BLaER1 treated with 17β-estradiol and CSF1 and Interleukin-3, amounts not matched to agents 10 nM and 100 nM (cell line): ENCODE measurements at regions not wholly inside any gene's neighbourhood (a gene's known extent, or its start where the extent isn't known, plus 50 kb on each side); places are given as distances from the start of the nearest gene placed in this dataset.

ENCODE experiments used
- H3K27ac ChIP-seq, 11 experiments: shearing (Covaris generic); formaldehyde crosslinking; 2 replicates each; pipeline ENCODE4 v1.8.1; 2022
- H3K27me3 ChIP-seq, 11 experiments: shearing (Covaris generic); formaldehyde crosslinking; 2 replicates each; pipeline ENCODE4 v1.8.1; 2022
- H3K36me3 ChIP-seq, 11 experiments: shearing (Covaris generic); formaldehyde crosslinking; 2 replicates each; pipeline ENCODE4 v1.8.1; 2022
- H3K4me1 ChIP-seq, 10 experiments: shearing (Covaris generic); formaldehyde crosslinking; 2 replicates each; pipeline ENCODE4 v1.8.1; 2022
- H3K4me2 ChIP-seq, 11 experiments: shearing (Covaris generic); formaldehyde crosslinking; 2 replicates each; pipeline ENCODE4 v1.8.1; 2022
- H3K4me3 ChIP-seq, 10 experiments: shearing (Covaris generic); formaldehyde crosslinking; 2 replicates each; pipeline ENCODE4 v1.8.1; 2022
- H3K9ac ChIP-seq, 11 experiments: shearing (Covaris generic); formaldehyde crosslinking; 2 replicates each; pipeline ENCODE4 v1.8.1; 2022
- H3K9me3 ChIP-seq, 11 experiments: shearing (Covaris generic); formaldehyde crosslinking; replicated peaks in 1 of 11; 2 replicates each; pipeline ENCODE4 v1.8.1; 2022
- H4K20me1 ChIP-seq, 11 experiments: shearing (Covaris generic); formaldehyde crosslinking; 2 replicates each; pipeline ENCODE4 v1.8.1; 2022
- Cebpa-rat ChIP-seq, 11 experiments: shearing (Covaris generic); IDR thresholded peaks; 2 replicates each; pipeline ENCODE4 v1.8.1; 2022

GRCh38 chr18:77422974-77423867 is 173.6 kb downstream of the GALR1 start:
- no peaks in the 10 kb centered on the region for H3K4me1 ChIP-seq
- H3K9ac ChIP-seq = no peak overlapping the region
- H3K9me3 ChIP-seq = no peaks in the 10 kb centered on the region
- no peak overlapping the region for H3K27ac ChIP-seq
- H3K27me3 ChIP-seq = no peaks in the 10 kb centered on the region
- TF ChIP-seq Cebpa-rat (IDR thresholded peaks at IDR 0.05) = no peak
- no peaks in the 10 kb centered on the region for H3K36me3 ChIP-seq
- no peak overlapping the region for H3K4me2 ChIP-seq
- H3K4me3 ChIP-seq = no peak overlapping the region
- no peaks in the 10 kb centered on the region for H4K20me1 ChIP-seq

- Histone ChIP-seq H3K9me3 (no peaks in the 10 kb centered on the region), H3K4me2 (no peak overlapping the region), H3K4me1 (peaks cover 0 to 13% (median 2%) of the 10 kb centered on the region in 10 experiments; a peak in 10 of 20 replicates), H4K20me1 (no peaks in the 10 kb centered on the region), H3K36me3 (no peaks in the 10 kb centered on the region), H3K27ac (no peak overlapping the region), H3K4me3 (no peak overlapping the region), H3K9ac (no peak overlapping the region), H3K27me3 (no peaks in the 10 kb centered on the region)
- TF ChIP-seq Cebpa-rat (IDR thresholded peaks at IDR 0.05) = no peak
Observed at GRCh38 chr18:77433076-77433475, 183.4 kb downstream of the GALR1 start.

GRCh38 chr18:77439888-77440287 is 190.2 kb downstream of the GALR1 start:
- no peak overlapping the region for H3K4me2 ChIP-seq
- no peak overlapping the region for H3K9ac ChIP-seq
- no peaks in the 10 kb centered on the region for H3K9me3 ChIP-seq
- no peaks in the 10 kb centered on the region for H4K20me1 ChIP-seq
- no peak for TF ChIP-seq Cebpa-rat (IDR thresholded peaks at IDR 0.05)
- no peak overlapping the region for H3K27ac ChIP-seq
- H3K4me3 ChIP-seq = no peak overlapping the region
- H3K36me3 ChIP-seq = no peaks in the 10 kb centered on the region
- H3K27me3 ChIP-seq = no peaks in the 10 kb centered on the region
- H3K4me1 ChIP-seq = peaks cover 0 to 22% (median 7%) of the 10 kb centered on the region in 10 experiments; a peak in 12 of 20 replicates

- Histone ChIP-seq H3K4me1 (peaks cover 0 to 15% (median 7%) of the 10 kb centered on the region in 10 experiments; a peak in 12 of 20 replicates), H3K9ac (no peak overlapping the region), H3K27me3 (no peaks in the 10 kb centered on the region), H3K27ac (no peak overlapping the region), H3K4me3 (no peak overlapping the region), H3K4me2 (no peak overlapping the region), H4K20me1 (no peaks in the 10 kb centered on the region), H3K36me3 (no peaks in the 10 kb centered on the region), H3K9me3 (no peaks in the 10 kb centered on the region)
- TF ChIP-seq Cebpa-rat (IDR thresholded peaks at IDR 0.05) = no peak
Observed at GRCh38 chr18:77442393-77442792, 192.7 kb downstream of the GALR1 start.

- H3K36me3 ChIP-seq = no peaks in the 10 kb centered on the region
- H3K9ac ChIP-seq = no peak overlapping the region
- no peak overlapping the region for H3K4me2 ChIP-seq
- no peak overlapping the region for H3K4me3 ChIP-seq
- no peak overlapping the region for H3K27ac ChIP-seq
- no peaks in the 10 kb centered on the region for H3K27me3 ChIP-seq
- no peaks in the 10 kb centered on the region for H3K4me1 ChIP-seq
- no peaks in the 10 kb centered on the region for H3K9me3 ChIP-seq
- H4K20me1 ChIP-seq = no peaks in the 10 kb centered on the region
- no peak for TF ChIP-seq Cebpa-rat (IDR thresholded peaks at IDR 0.05)
Observed at GRCh38 chr18:77444385-77444784, 194.7 kb downstream of the GALR1 start.

GRCh38 chr18:77448046-77448445 is 198.4 kb downstream of the GALR1 start:
- H4K20me1 ChIP-seq = no peaks in the 10 kb centered on the region
- H3K4me2 ChIP-seq = no peak overlapping the region
- no peaks in the 10 kb centered on the region for H3K27me3 ChIP-seq
- no peaks in the 10 kb centered on the region for H3K9me3 ChIP-seq
- no peaks in the 10 kb centered on the region for H3K36me3 ChIP-seq
- H3K4me3 ChIP-seq = no peak overlapping the region
- no peak for TF ChIP-seq Cebpa-rat (IDR thresholded peaks at IDR 0.05)
- no peak overlapping the region for H3K27ac ChIP-seq
- H3K9ac ChIP-seq = no peak overlapping the region
- H3K4me1 ChIP-seq = no peaks in the 10 kb centered on the region

- Histone ChIP-seq H3K9ac (no peak overlapping the region), H3K27ac (no peak overlapping the region), H3K4me1 (no peaks in the 10 kb centered on the region), H3K4me3 (no peak overlapping the region), H3K4me2 (no peak overlapping the region), H3K36me3 (no peaks in the 10 kb centered on the region), H4K20me1 (no peaks in the 10 kb centered on the region), H3K27me3 (no peaks in the 10 kb centered on the region), H3K9me3 (no peaks in the 10 kb centered on the region)
- TF ChIP-seq Cebpa-rat (IDR thresholded peaks at IDR 0.05) = no peak
Observed at GRCh38 chr18:77455004-77455403, 205.4 kb downstream of the GALR1 start.

- no peak overlapping the region for H3K9ac ChIP-seq
- H3K4me2 ChIP-seq = no peak overlapping the region
- no peaks in the 10 kb centered on the region for H3K4me1 ChIP-seq
- H3K4me3 ChIP-seq = no peak overlapping the region
- H3K36me3 ChIP-seq = no peaks in the 10 kb centered on the region
- H3K27ac ChIP-seq = no peak overlapping the region
- H3K9me3 ChIP-seq = no peaks in the 10 kb centered on the region
- no peak for TF ChIP-seq Cebpa-rat (IDR thresholded peaks at IDR 0.05)
- H4K20me1 ChIP-seq = no peaks in the 10 kb centered on the region
- no peaks in the 10 kb centered on the region for H3K27me3 ChIP-seq
Observed at GRCh38 chr18:77457681-77458080, 208.0 kb downstream of the GALR1 start.

GRCh38 chr18:77461062-77461688 is 211.5 kb downstream of the GALR1 start:
- Histone ChIP-seq H3K27ac (no peak overlapping the region), H3K4me2 (no peak overlapping the region), H3K4me1 (no peaks in the 10 kb centered on the region), H3K4me3 (no peak overlapping the region), H3K36me3 (no peaks in the 10 kb centered on the region), H4K20me1 (no peaks in the 10 kb centered on the region), H3K9me3 (no peaks in the 10 kb centered on the region), H3K9ac (no peak overlapping the region), H3K27me3 (no peaks in the 10 kb centered on the region)
- no peak for TF ChIP-seq Cebpa-rat (IDR thresholded peaks at IDR 0.05)

- TF ChIP-seq Cebpa-rat (IDR thresholded peaks at IDR 0.05) = no peak
- Histone ChIP-seq H3K4me1 (no peaks in the 10 kb centered on the region), H4K20me1 (no peaks in the 10 kb centered on the region), H3K4me3 (no peak overlapping the region), H3K4me2 (no peak overlapping the region), H3K27me3 (no peaks in the 10 kb centered on the region), H3K9me3 (no peaks in the 10 kb centered on the region), H3K9ac (no peak overlapping the region), H3K27ac (no peak overlapping the region), H3K36me3 (no peaks in the 10 kb centered on the region)
Observed at GRCh38 chr18:77464917-77465316, 215.3 kb downstream of the GALR1 start.
